ENCODE measurements at regions not wholly inside any gene's neighbourhood (a gene's known extent, or its start where the extent isn't known, plus 50 kb on each side); places are given as distances from the start of the nearest gene placed in this dataset.

GRCh38 chrX:121854614-121854911, 807.2 kb downstream of the GLUD2 start (continued):
- TF ChIP-seq ZNF699 (CRISPR knock-in tag; IDR thresholded peaks at IDR 0.05; ENCODE audit: insufficient replicate concordance) (no peak), CSDE1 (IDR thresholded peaks at IDR 0.05) (no peak), RAD21 (CRISPR knock-in tag; conservative IDR thresholded peaks at IDR 0.05 in 1 of 2, IDR thresholded peaks at IDR 0.05 in 1 of 2) (no peak), CBFB (CRISPR knock-in tag; IDR thresholded peaks at IDR 0.05) (no peak)

DNA sequence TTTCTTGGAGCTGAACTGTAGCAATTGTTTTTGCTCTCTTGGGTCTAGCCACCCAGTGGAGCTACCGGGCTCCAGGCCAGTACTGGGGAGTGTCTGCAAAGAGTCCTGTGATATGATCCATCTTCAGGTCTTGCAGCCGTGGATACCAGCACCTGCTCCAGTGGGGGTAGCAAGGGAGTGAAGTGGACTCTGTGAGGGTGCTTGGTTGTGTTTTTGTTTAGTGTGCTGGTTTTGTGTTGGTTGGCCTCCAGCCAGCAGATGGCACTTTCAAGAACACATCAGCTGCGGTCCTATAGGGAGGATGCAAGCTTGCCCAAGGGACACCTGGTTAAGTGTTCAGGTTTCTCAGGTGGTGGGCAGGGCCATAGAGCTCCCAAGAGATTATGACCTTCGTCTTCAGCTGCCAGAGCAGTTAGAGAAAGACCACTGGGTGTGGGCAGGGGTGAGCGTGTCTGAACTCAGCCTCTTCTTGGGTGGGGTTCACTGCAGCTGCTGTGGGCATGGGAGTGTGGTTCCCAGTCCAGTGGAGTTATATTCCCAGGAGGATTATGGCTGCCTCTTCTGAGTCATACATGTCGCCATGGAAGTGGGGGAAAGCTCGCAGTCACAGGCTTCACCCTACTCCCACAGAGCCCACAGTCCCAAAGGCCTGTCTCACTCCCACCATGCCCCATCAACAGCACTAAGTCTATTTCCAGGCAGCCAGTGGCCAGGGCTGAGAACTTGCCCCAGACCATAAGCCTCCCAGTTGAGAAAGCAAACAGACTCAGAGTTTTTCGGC, 811.6 kb downstream of the GLUD2 start:
- Histone ChIP-seq H3K4me3 (no peak overlapping the region), H3K79me2 (ENCODE audit: control insufficient read depth, insufficient read depth, low read length) (no peaks in the 10 kb centered on the region), H3K9me1 (ENCODE audit: control insufficient read depth, insufficient read depth, low read length) (no peaks in the 10 kb centered on the region), H3K36me3 (ENCODE audit: control insufficient read depth, insufficient read depth, low read length) (no peaks in the 10 kb centered on the region), H3K4me2 (ENCODE audit: insufficient read depth, low read length) (no peak overlapping the region), H4K20me1 (replicated peaks; ENCODE audit: control insufficient read depth, insufficient read depth, low read length) (no peaks in the 10 kb centered on the region), H3K9me3 (replicated peaks; ENCODE audit: control insufficient read depth, insufficient read depth, low read depth, low read length) (no peaks in the 10 kb centered on the region), H3K27me3 (ENCODE audit: control insufficient read depth in 2 of 2, insufficient read depth in 2 of 2, low read length in 2 of 2) (no peaks in the 10 kb centered on the region), H2AFZ (ENCODE audit: low read depth, low read length) (no peak overlapping the region), H3K9ac (ENCODE audit: insufficient read depth in 1 of 2, low read depth in 2 of 2, low read length in 2 of 2) (no peak overlapping the region), H3K27ac (ENCODE audit: extremely low read depth, low read depth, low read length) (no peak overlapping the region), H3K4me1 (replicated peaks in 1 of 2; ENCODE audit: control insufficient read depth in 2 of 2, insufficient read depth in 2 of 2, low read length in 2 of 2) (peaks cover 0 to 4% of the 10 kb centered on the region in 2 experiments; a peak in 1 of 5 replicates)
- 10% methylated on average over 8 of the region's 8 CpGs for WGBS (ENCODE audit: insufficient coverage, low coverage, missing lambda C conversion rate)
- POLR2A ChIA-PET: no interaction called here
- CTCF ChIA-PET (ENCODE audit: low intra/inter-chr PET ratio): no interaction called here
- in situ Hi-C loops (cut with MboI) (no loop called here), intact Hi-C loops (cut with micrococcal nuclease) (no loop called here)
- no peak for ATAC-seq
- FAIRE-seq: no peak
- no peak for DNase-seq (ENCODE audit: extremely low read depth in 1 of 4, low spot score in 3 of 4)
- no TSS peak for BruUV-seq (replicated peaks)
- no peak for TF ChIP-seq NCOA6 (IDR thresholded peaks at IDR 0.05)
- TF ChIP-seq, protein P1, sequence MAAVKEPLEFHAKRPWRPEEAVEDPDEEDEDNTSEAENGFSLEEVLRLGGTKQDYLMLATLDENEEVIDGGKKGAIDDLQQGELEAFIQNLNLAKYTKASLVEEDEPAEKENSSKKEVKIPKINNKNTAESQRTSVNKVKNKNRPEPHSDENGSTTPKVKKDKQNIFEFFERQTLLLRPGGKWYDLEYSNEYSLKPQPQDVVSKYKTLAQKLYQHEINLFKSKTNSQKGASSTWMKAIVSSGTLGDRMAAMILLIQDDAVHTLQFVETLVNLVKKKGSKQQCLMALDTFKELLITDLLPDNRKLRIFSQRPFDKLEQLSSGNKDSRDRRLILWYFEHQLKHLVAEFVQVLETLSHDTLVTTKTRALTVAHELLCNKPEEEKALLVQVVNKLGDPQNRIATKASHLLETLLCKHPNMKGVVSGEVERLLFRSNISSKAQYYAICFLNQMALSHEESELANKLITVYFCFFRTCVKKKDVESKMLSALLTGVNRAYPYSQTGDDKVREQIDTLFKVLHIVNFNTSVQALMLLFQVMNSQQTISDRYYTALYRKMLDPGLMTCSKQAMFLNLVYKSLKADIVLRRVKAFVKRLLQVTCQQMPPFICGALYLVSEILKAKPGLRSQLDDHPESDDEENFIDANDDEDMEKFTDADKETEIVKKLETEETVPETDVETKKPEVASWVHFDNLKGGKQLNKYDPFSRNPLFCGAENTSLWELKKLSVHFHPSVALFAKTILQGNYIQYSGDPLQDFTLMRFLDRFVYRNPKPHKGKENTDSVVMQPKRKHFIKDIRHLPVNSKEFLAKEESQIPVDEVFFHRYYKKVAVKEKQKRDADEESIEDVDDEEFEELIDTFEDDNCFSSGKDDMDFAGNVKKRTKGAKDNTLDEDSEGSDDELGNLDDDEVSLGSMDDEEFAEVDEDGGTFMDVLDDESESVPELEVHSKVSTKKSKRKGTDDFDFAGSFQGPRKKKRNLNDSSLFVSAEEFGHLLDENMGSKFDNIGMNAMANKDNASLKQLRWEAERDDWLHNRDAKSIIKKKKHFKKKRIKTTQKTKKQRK (IDR thresholded peaks at IDR 0.05; ENCODE audit: borderline replicate concordance, low read depth, low read length): no peak
- no peak for TF ChIP-seq RHOXF2B (CRISPR knock-in tag; conservative IDR thresholded peaks at IDR 0.05)
- TF ChIP-seq BRD9 (IDR thresholded peaks at IDR 0.05; ENCODE audit: low read depth, partially characterized antibody): no peak
- TF ChIP-seq ZC3H8 (IDR thresholded peaks at IDR 0.05): no peak
- TF ChIP-seq ETV5 (CRISPR knock-in tag; IDR thresholded peaks at IDR 0.05; ENCODE audit: low read depth): no peak
- TF ChIP-seq GABPB1 (CRISPR knock-in tag; IDR thresholded peaks at IDR 0.05): no peak
- no peak for TF ChIP-seq RBM22 (IDR thresholded peaks at IDR 0.05; ENCODE audit: low read depth, low read length, poor library complexity, severe bottlenecking)
- no peak for TF ChIP-seq ZNF263 (CRISPR knock-in tag; IDR thresholded peaks at IDR 0.05; ENCODE audit: borderline replicate concordance)

Data from K562 (cell line).